ENCODE measurements at regions not wholly inside any gene's neighbourhood (a gene's known extent, or its start where the extent isn't known, plus 50 kb on each side); places are given as distances from the start of the nearest gene placed in this dataset.

DNA sequence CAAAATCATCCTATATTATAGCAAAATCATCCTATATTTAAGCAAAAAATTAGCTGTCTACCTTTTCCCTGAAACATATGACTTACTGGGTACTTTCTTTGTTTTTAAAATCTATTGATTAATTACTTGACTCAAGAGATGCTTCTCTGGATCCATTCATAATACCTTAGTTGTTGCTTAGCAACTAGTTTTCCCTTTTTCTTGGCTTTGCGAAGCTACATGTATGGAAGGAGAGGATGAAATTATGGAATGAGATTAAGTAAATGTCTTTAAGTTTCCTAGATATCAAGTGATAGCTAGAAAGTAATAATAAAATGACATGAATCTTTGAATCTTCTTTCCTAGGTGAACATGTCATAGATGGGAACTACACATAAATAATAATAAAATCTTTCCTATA is 1033.2 kb upstream of the FAM98A start:
- TF ChIP-seq, protein P1, sequence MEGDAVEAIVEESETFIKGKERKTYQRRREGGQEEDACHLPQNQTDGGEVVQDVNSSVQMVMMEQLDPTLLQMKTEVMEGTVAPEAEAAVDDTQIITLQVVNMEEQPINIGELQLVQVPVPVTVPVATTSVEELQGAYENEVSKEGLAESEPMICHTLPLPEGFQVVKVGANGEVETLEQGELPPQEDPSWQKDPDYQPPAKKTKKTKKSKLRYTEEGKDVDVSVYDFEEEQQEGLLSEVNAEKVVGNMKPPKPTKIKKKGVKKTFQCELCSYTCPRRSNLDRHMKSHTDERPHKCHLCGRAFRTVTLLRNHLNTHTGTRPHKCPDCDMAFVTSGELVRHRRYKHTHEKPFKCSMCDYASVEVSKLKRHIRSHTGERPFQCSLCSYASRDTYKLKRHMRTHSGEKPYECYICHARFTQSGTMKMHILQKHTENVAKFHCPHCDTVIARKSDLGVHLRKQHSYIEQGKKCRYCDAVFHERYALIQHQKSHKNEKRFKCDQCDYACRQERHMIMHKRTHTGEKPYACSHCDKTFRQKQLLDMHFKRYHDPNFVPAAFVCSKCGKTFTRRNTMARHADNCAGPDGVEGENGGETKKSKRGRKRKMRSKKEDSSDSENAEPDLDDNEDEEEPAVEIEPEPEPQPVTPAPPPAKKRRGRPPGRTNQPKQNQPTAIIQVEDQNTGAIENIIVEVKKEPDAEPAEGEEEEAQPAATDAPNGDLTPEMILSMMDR (conservative IDR thresholded peaks at IDR 0.05; ENCODE audit: low read depth, low read length), result no peak
- no peak for DNase-seq (ENCODE audit: low read depth)
- no peak overlapping the region for H3K4me3 ChIP-seq (ENCODE audit: low read depth, low read length)

DNA sequence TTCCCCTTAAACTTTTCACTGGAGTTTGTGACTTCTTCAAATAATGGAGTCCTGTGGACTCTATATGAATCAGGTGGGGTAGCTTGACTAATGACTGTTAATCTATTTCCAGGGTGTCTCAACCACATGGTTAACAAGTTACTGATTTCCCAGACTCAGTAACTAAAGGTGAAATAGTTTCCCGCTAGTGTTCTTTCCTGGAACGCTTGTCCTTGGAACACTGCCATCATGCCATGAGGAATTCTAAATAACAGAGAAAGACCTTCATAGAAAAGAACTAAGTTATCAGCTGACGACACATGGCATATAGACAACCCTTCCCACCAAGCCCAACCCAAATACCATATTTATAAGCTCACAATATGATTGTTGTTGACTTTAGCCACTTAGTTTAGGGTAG is 1027.9 kb upstream of the FAM98A start:
- no peak overlapping the region for H3K4me3 ChIP-seq (ENCODE audit: low read depth, low read length)
- no peak for DNase-seq (ENCODE audit: low read depth)
- TF ChIP-seq, protein P1 (conservative IDR thresholded peaks at IDR 0.05; ENCODE audit: low read depth, low read length), result no peak

DNA sequence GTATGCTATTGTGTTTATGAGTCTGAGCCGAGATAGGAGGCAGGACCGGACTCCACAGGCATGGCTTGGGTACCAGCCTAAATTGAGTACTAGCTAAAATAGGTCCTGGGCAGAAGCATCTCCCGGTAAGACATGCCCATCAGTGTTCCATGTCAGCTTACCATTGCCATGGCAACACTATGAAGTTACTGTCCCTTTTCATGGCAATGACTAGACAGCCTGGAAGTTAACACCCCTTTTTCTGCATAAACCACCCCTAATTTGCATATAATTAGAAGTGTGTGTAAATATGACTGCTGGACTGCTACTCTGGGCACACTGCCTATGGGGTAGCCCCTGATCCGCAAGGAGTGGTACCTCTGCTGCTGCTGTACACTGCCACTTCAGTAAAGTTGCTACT is 1005.1 kb upstream of the FAM98A start:
- no peak overlapping the region for H3K4me3 ChIP-seq (ENCODE audit: low read depth, low read length)
- no peak for DNase-seq (ENCODE audit: low read depth)
- TF ChIP-seq, protein P1 (conservative IDR thresholded peaks at IDR 0.05; ENCODE audit: low read depth, low read length), result no peak

DNA sequence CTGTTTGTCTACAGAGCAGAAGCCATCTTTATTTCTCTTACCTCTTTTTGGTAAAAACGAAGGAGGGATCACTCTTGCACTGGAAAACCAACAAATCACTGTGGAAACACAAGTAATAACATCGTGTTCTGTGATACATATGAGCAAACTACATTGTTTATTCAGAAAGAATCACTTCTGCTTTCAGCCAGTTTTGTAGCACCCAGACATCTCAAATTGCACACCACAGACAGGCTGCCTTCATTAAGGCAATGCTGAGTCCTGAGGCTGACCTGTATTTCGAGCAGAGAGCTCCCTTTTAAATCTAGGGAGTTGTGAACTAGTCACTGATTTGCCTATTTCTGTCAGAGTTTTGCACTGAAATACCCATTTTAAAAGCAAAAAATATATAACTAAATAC is 1003.2 kb upstream of the FAM98A start:
- no peak overlapping the region for H3K4me3 ChIP-seq (ENCODE audit: low read depth, low read length)
- TF ChIP-seq, protein P1 (conservative IDR thresholded peaks at IDR 0.05; ENCODE audit: low read depth, low read length), result no peak
- DNase-seq (ENCODE audit: low read depth), result no peak

DNA sequence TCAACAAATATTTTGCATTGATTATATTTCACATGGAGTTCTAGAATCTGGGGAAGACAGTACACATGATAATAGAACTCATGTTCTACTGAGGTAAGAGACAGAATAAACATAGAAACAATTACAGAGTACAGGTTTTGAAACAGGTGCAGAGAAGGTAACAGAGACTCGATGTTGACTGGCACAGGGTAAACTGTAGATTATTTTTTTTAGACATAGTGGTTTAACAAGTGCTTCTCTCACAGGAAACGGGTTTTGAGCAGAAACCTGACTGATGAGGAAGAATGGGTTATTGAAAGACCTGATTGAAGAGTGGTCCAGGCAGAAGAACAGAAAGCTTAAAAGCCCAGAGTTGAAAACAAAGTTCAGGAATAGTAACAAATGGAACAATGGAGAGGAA is 1002.5 kb upstream of the FAM98A start:
- no peak overlapping the region for H3K4me3 ChIP-seq (ENCODE audit: low read depth, low read length)
- no peak for DNase-seq (ENCODE audit: low read depth)
- TF ChIP-seq, protein P1 (conservative IDR thresholded peaks at IDR 0.05; ENCODE audit: low read depth, low read length), result no peak

DNA sequence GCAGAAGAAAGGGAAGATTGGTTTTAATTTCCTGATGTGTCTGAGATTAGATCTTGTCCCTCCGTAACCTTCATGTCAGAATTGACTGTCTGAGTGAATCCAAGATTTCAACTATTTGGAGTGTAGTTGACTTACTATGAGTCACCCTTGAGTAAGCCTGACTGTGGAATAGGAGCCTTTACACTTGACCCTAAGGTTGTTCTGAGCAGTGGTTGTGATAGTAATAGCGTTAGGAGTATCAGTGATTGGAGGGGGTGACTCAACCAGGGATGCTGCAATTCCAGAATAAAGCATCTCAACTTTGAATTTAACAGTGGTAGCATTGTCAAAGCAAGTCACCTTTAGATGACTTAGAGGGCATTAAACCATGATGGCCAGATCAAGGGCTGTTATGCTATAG is 979.5 kb upstream of the FAM98A start:
- TF ChIP-seq, protein P1 (conservative IDR thresholded peaks at IDR 0.05; ENCODE audit: low read depth, low read length), result no peak
- no peak overlapping the region for H3K4me3 ChIP-seq (ENCODE audit: low read depth, low read length)
- DNase-seq (ENCODE audit: low read depth), result no peak

DNA sequence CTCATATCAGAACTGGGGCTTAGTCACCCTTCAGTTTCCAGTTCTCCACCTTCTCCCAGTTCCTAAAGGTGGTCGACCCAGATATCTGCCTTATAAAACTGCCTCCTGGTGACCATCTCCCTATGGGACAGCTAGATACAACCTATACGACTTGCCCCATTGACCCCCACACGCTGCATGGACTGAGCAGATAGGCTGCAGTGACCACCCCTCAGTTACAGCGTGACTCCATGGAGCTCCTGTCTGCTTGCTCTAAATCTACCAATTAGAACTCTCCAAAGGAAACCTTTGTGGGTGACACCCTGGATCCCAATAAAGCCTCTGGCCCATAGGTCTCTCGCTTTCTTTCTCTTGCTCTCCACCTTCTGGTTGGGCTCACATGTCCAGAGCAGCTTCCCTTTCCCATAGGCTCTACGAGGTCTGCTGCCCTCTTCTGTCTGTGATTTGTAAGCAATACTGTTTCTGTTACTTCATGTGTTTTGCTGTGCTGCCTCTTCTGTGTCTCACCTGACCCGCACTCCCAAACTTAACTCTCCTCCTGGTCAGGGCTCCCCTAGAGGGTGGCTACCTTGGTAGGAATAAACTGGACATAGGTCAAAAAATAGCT is 971.3 kb upstream of the FAM98A start:
- TF ChIP-seq, protein P1 (conservative IDR thresholded peaks at IDR 0.05; ENCODE audit: low read depth, low read length), result no peak
- H3K4me3 ChIP-seq (ENCODE audit: low read depth, low read length), result no peak overlapping the region
- DNase-seq (ENCODE audit: low read depth), result peak; percentile 2
